Upper lobe of right lung (tissue), 1 donor: ENCODE measurements at regions not wholly inside any gene's neighbourhood (a gene's known extent, or its start where the extent isn't known, plus 50 kb on each side); places are given as distances from the start of the nearest gene placed in this dataset.

Experiments
- ATAC-seq: fragments of 200-7000 bp; cut with Tn5 transposase; one replicate; pipeline ENCODE4 v1.9.1; 2020; ENCODE audit warnings: mild to moderate bottlenecking, moderate library complexity
- DNase-seq: peaks from one replicate; pipeline ENCODE4 v3.0.0-alpha.2; 2020
- H3K27ac ChIP-seq: fragments of 200-600 bp; one replicate; pipeline ENCODE4 v1.8.0; 2022
- H3K27me3 ChIP-seq: fragments of 200-600 bp; one replicate; pipeline ENCODE4 v1.8.0; 2022; ENCODE audit warnings: mild to moderate bottlenecking
- H3K36me3 ChIP-seq: fragments of 200-600 bp; one replicate; pipeline ENCODE4 v1.8.0; 2022
- H3K4me1 ChIP-seq: fragments of 200-600 bp; one replicate; pipeline ENCODE4 v1.8.0; 2022
- H3K4me3 ChIP-seq: fragments of 200-600 bp; one replicate; pipeline ENCODE4 v1.8.0; 2022; ENCODE audit warnings: mild to moderate bottlenecking
- H3K9me3 ChIP-seq: fragments of 200-600 bp; one replicate; pipeline ENCODE4 v1.8.0; 2022
- intact Hi-C: fragments of 100-400 bp; cut with DNase I; formaldehyde crosslinking; loops from one replicate; pipeline ENCODE4 v1.11.0; 2022
- TF ChIP-seq, protein P1 (sequence below): fragments of 200-600 bp; IDR thresholded peaks from one replicate; pipeline ENCODE4 v1.8.0; 2022; ENCODE audit warnings: antibody characterized with exemption
- donor health status: DM: no; HTN: yes; CAD: no; lungs with severe emphysema.

DNA sequence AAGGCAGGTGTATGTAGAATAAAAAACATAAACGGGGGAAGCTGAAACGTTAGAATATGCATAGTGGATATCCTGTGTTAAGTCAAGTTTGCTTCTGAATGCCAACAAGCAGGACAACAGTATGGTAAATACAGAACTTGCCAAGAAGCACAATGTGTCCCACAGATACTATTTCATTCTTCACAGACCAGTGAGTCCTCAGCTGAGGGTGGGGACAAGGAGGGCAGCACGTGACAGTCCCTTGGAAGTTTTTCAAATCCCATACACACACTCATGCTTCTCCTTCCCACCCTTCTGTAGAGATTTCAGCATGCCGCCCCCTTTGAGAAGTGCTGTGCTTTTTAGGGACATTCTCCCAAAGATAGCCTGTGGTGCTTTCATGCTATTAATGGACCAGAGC, 268.5 kb upstream of the ECI2 start:
- Histone ChIP-seq H3K4me1 (peaks cover 5% of the 10 kb centered on the region), H3K36me3 (no peaks in the 10 kb centered on the region), H3K4me3 (no peak overlapping the region), H3K27me3 (no peaks in the 10 kb centered on the region), H3K9me3 (no peaks in the 10 kb centered on the region), H3K27ac (no peak overlapping the region)
- no peak for DNase-seq
- peak; percentile 37 for ATAC-seq
- intact Hi-C loops = no loop called here
- TF ChIP-seq, protein P1, sequence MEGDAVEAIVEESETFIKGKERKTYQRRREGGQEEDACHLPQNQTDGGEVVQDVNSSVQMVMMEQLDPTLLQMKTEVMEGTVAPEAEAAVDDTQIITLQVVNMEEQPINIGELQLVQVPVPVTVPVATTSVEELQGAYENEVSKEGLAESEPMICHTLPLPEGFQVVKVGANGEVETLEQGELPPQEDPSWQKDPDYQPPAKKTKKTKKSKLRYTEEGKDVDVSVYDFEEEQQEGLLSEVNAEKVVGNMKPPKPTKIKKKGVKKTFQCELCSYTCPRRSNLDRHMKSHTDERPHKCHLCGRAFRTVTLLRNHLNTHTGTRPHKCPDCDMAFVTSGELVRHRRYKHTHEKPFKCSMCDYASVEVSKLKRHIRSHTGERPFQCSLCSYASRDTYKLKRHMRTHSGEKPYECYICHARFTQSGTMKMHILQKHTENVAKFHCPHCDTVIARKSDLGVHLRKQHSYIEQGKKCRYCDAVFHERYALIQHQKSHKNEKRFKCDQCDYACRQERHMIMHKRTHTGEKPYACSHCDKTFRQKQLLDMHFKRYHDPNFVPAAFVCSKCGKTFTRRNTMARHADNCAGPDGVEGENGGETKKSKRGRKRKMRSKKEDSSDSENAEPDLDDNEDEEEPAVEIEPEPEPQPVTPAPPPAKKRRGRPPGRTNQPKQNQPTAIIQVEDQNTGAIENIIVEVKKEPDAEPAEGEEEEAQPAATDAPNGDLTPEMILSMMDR = no peak

DNA sequence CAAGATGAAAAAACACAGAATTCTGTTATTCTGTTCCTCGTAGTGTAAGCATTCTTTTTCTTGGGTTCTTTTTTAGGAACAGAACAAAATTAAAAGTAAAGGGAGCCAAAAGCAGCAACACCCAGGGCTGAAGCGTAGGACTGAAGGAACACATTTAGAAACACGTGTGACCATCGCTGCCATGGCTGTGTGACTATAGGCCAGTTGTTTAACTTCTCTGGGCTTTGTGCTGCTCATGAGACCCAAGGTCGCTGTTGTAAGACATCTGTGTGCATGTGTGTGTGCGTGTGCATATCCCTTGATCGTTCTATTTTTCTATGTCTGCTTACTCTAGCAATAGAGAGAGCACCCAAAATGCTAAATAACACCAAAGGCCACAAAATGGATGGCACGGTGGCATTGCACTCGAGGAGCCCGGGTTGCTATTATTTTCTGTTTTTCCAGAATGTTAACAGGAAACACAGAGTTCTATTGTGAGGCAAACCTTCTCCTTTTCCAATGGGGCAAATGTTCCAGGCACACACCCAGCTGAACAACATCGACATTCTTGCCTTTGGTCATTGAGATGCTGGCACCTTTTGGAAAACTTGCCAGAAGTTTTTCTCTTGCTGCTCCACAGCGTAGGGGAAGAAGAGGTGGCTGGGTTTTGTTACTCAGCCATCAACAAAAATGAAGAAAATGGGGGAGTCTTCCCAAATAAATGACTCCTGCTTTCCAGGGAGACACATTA, 267.8 kb upstream of the ECI2 start:
- no peak for ATAC-seq
- Histone ChIP-seq H3K27me3 (no peaks in the 10 kb centered on the region), H3K36me3 (no peaks in the 10 kb centered on the region), H3K4me3 (no peak overlapping the region), H3K9me3 (no peaks in the 10 kb centered on the region), H3K27ac (no peak overlapping the region), H3K4me1 (peaks cover 5% of the 10 kb centered on the region)
- intact Hi-C loops = no loop called here
- TF ChIP-seq, protein P1 = no peak
- DNase-seq = no peak

DNA sequence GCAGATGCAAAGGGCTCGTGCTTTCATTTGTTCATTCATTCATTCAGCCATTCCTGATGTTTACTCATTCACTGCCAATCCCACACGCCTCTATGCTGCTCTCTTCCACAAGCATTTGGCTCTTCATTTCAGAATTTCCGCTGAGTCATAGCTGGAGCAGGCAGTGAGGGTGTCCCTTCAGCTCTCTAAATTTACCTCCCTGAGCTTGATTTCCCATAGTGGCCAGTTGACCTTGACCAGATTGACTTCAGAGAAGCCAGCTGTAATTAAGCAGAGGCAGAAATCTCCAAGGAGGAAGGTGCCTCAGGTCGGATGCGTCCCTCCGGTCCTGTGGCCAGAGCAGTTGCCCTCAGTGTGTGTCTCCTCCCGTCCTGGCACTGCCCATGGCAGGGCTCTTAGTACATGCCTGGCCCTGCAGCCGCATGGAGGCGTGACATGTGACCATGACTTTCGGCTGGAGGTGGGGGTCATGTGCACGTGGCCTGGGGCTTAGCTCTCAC, 267.2 kb upstream of the ECI2 start:
- TF ChIP-seq, protein P1 = no peak
- no peaks in the 10 kb centered on the region for H3K9me3 ChIP-seq
- intact Hi-C loops = no loop called here
- H3K36me3 ChIP-seq = no peaks in the 10 kb centered on the region
- H3K27me3 ChIP-seq = no peaks in the 10 kb centered on the region
- H3K4me3 ChIP-seq = no peak overlapping the region
- no peak overlapping the region for H3K27ac ChIP-seq
- DNase-seq = no peak
- peaks cover 5% of the 10 kb centered on the region for H3K4me1 ChIP-seq
- peak; percentile 33 for ATAC-seq

DNA sequence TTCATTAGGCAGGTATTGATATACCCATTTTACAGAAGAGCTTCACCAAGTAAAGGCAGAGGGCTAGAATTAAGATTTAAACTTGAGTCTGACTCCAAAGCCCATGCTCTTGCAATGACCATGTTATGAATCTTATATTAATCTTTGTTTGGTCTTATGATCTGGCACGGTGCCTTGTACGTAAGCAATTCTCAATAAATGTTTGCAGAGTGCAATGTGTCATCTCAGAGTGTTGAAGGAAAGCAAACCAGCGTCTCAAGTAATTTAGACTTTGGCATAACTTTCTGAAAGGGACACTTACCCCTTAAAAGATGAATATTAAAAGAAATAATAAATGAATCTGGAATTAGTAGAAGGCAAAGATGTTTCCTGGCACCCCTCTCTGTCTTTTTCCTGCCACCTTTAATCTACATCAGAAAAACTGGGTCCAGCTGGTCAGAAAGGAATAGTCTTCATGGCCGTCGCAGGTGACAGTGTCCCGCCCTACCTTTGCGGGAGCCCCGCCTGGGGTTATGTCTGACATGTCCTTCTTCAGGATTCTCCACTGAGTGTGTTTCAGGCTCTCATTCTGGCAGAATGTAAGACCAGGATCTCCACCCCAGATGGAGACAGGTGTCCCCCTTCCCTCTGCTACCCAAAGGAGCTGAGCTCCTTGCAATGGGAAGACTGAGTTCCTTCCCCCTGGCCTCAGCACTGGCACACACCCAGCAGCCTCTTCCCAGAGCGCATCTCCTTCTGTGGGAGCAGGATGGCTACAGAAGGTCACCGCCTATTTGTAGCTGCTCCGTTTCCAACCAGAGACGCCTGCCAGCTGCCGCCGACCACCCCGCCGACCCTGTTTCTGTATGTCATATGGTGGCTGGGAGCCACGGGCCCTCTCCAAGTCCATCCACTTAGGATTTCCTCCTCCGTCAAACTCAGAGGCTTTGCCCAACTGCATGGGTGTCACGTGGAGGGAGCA, 266.3 kb upstream of the ECI2 start:
- no peaks in the 10 kb centered on the region for H3K36me3 ChIP-seq
- H3K27ac ChIP-seq = no peak overlapping the region
- no peaks in the 10 kb centered on the region for H3K27me3 ChIP-seq
- no peak overlapping the region for H3K4me3 ChIP-seq
- intact Hi-C loops = no loop called here
- H3K4me1 ChIP-seq = peaks cover 5% of the 10 kb centered on the region
- TF ChIP-seq, protein P1 = no peak
- no peaks in the 10 kb centered on the region for H3K9me3 ChIP-seq
- ATAC-seq (no peak), DNase-seq (no peak)

DNA sequence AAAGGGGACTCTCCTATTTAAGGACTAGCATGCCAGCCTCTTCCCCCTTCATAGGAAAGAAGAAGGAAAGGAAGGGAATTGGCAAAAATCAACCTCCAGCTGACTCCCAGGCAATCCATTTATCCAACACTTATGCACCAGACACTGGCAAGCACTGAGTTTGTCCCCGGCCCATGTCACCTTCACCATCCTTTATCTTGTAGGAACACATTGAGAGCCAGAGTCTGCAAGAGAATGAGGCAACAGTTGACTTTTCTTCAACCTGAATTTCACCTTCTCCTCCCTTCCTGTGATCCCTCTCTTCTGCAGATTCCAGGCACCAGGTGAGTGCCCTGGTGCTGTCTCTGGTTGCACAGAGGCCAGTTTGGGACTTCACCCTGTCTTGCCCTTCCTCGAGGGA, 264.3 kb upstream of the ECI2 start:
- no peak for ATAC-seq
- no peak for DNase-seq
- Histone ChIP-seq H3K36me3 (no peaks in the 10 kb centered on the region), H3K27me3 (no peaks in the 10 kb centered on the region), H3K27ac (no peak overlapping the region), H3K4me1 (peaks cover 5% of the 10 kb centered on the region), H3K4me3 (no peak overlapping the region), H3K9me3 (no peaks in the 10 kb centered on the region)
- intact Hi-C loops = no loop called here
- TF ChIP-seq, protein P1 = no peak
